Astrocyte of the spinal cord (primary cell): ENCODE measurements at regions not wholly inside any gene's neighbourhood (a gene's known extent, or its start where the extent isn't known, plus 50 kb on each side); places are given as distances from the start of the nearest gene placed in this dataset.
"Not testable (repeated sequence)": the region's sequence is repeated elsewhere in the genome, so short reads cannot be mapped to it uniquely, and the experiment has no call there.

ENCODE experiments used
- DNase-seq: peaks from one replicate; pipeline ENCODE4 v3.0.0; 2011; ENCODE audit warnings: low read depth, low spot score
- H3K4me3 ChIP-seq: 2 replicates; pipeline ENCODE4 v1.5.1; 2011; ENCODE audit warnings: low read depth, mild to moderate bottlenecking, low read length, moderate library complexity
- CTCF ChIP-seq: IDR thresholded peaks from 2 replicates; pipeline ENCODE4 v1.5.1; 2012; ENCODE audit warnings: low read depth, mild to moderate bottlenecking, low read length, inconsistent platforms
- in situ Hi-C: cut with HindIII; loops from 2 replicates; pipeline ENCODE4 v1.10.0; 2017; ENCODE audit warnings: low sequenced_read_pairs

GRCh38 chr10:46720386-46720785, 141.5 kb downstream of the SYT15 start:
- TF ChIP-seq CTCF, result peak; percentile 15
- in situ Hi-C loops, H3K4me3 ChIP-seq: not testable (repeated sequence)
- peak; percentile 2 for DNase-seq

GRCh38 chr10:46720811-46721518, 142.0 kb downstream of the SYT15 start:
- DNase-seq, H3K4me3 ChIP-seq, in situ Hi-C loops: not testable (repeated sequence)

GRCh38 chr10:46724258-46724657, 145.3 kb downstream of the SYT15 start:
- in situ Hi-C loops, H3K4me3 ChIP-seq, DNase-seq: not testable (repeated sequence)

- DNase-seq, in situ Hi-C loops: not testable (repeated sequence)
Observed at GRCh38 chr10:46728359-46728758, 149.4 kb downstream of the SYT15 start.

GRCh38 chr10:46730729-46731128, 151.8 kb downstream of the SYT15 start:
- H3K4me3 ChIP-seq, in situ Hi-C loops, DNase-seq: not testable (repeated sequence)

More at GRCh38 chr10:46728359-46728758, 149.4 kb downstream of the SYT15 start:
- H3K4me3 ChIP-seq, result not testable (repeated sequence)

- DNase-seq, H3K4me3 ChIP-seq, in situ Hi-C loops: not testable (repeated sequence)
Observed at GRCh38 chr10:46733635-46734261, 154.8 kb downstream of the SYT15 start.

GRCh38 chr10:46734262-46734642, 155.3 kb downstream of the SYT15 start:
- DNase-seq, in situ Hi-C loops, H3K4me3 ChIP-seq: not testable (repeated sequence)

- in situ Hi-C loops, H3K4me3 ChIP-seq, DNase-seq: not testable (repeated sequence)
Observed at GRCh38 chr10:46739919-46740318, 161.0 kb downstream of the SYT15 start.

- H3K4me3 ChIP-seq, in situ Hi-C loops: not testable (repeated sequence)
Observed at GRCh38 chr10:46740368-46740767, 161.4 kb downstream of the SYT15 start.

GRCh38 chr10:46749003-46749402, 162.2 kb upstream of the PTPN20 start:
- in situ Hi-C loops, DNase-seq, H3K4me3 ChIP-seq: not testable (repeated sequence)

More at GRCh38 chr10:46740368-46740767, 161.4 kb downstream of the SYT15 start:
- not testable (repeated sequence) for DNase-seq

GRCh38 chr10:46749470-46749869, 161.8 kb upstream of the PTPN20 start:
- H3K4me3 ChIP-seq, DNase-seq, in situ Hi-C loops: not testable (repeated sequence)

- DNase-seq, in situ Hi-C loops: not testable (repeated sequence)
Observed at GRCh38 chr10:46753763-46754162, 157.5 kb upstream of the PTPN20 start.

GRCh38 chr10:46761471-46761870, 149.8 kb upstream of the PTPN20 start:
- DNase-seq, in situ Hi-C loops, H3K4me3 ChIP-seq: not testable (repeated sequence)

More at GRCh38 chr10:46753763-46754162, 157.5 kb upstream of the PTPN20 start:
- not testable (repeated sequence) for H3K4me3 ChIP-seq

GRCh38 chr10:46768515-46769291, 142.5 kb upstream of the PTPN20 start:
- H3K4me3 ChIP-seq, in situ Hi-C loops, DNase-seq: not testable (repeated sequence)

GRCh38 chr10:46773178-46773896, 137.9 kb upstream of the PTPN20 start:
- H3K4me3 ChIP-seq, in situ Hi-C loops, DNase-seq: not testable (repeated sequence)

- in situ Hi-C loops, H3K4me3 ChIP-seq, DNase-seq: not testable (repeated sequence)
Observed at GRCh38 chr10:46773897-46774236, 137.4 kb upstream of the PTPN20 start.
